ENCODE measurements at regions not wholly inside any gene's neighbourhood (a gene's known extent, or its start where the extent isn't known, plus 50 kb on each side); places are given as distances from the start of the nearest gene placed in this dataset.

DNA sequence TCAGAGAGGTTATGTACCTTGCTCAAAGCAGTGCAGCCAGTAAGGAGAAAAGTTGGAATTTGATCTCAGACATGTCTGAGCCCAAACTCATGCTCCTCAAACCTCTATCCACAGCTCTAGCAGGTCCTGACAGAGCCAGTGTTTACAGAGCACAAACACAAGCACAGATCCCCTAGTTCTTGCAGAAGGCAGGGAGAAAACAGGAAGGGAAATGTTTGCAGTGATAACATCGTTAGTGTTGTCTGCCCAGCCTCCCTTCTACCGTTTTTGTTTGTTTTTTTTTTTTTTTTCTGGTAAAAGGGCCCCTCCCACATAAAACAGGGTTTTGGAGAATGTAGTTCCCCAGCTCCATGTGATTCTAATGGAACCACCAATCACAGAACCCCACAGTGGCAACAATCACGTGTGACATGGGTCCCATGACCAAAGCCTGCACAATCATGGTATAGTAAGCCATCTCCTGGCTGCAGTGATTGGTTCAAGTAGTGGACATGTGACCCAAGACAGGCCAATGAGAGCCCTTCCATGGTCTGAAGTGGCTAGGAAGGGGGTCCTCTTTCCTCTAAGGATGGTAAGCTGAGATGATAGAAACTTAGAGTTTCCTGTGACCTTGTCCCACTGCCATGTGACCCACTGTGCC is 513.4 kb downstream of the MED13L start:
- Mint-ChIP-seq H3K9me3 (no peaks in the 10 kb centered on the region), H3K27ac (no peak overlapping the region; the same call in 1 of the 2 replicates), H3K4me1 (ENCODE audit: low read depth) (peaks cover 53% of the 10 kb centered on the region), H3K4me3 (no peak overlapping the region), H3K36me3 (ENCODE audit: low read depth) (peaks cover 8% of the 10 kb centered on the region), H3K27me3 (ENCODE audit: insufficient read depth) (peaks cover 1% of the 10 kb centered on the region)
- TF ChIP-seq, protein P1, sequence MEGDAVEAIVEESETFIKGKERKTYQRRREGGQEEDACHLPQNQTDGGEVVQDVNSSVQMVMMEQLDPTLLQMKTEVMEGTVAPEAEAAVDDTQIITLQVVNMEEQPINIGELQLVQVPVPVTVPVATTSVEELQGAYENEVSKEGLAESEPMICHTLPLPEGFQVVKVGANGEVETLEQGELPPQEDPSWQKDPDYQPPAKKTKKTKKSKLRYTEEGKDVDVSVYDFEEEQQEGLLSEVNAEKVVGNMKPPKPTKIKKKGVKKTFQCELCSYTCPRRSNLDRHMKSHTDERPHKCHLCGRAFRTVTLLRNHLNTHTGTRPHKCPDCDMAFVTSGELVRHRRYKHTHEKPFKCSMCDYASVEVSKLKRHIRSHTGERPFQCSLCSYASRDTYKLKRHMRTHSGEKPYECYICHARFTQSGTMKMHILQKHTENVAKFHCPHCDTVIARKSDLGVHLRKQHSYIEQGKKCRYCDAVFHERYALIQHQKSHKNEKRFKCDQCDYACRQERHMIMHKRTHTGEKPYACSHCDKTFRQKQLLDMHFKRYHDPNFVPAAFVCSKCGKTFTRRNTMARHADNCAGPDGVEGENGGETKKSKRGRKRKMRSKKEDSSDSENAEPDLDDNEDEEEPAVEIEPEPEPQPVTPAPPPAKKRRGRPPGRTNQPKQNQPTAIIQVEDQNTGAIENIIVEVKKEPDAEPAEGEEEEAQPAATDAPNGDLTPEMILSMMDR (IDR thresholded peaks at IDR 0.05) = no peak
- no peak for DNase-seq

DNA sequence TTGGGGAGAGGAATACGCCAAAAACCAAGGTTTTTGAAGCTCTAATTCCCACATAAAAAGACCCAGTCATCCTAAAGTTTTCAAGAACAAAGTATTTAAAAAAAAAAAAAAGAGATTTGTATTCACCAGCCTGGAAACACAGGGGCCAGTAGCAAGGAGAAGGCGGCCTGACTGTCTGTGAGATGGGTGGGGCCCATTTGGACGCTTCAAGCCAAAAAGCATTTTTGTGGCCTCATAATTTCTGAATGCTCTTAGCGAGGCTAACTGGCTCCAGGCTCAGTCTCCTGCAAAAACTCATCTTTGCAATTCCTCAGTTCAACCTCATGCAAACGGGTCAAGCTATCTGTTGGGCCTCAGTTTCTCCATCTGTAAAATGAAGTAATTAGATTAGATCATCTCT is 514.1 kb downstream of the MED13L start:
- peaks cover 8% of the 10 kb centered on the region for H3K36me3 Mint-ChIP-seq (ENCODE audit: low read depth)
- no peaks in the 10 kb centered on the region for H3K9me3 Mint-ChIP-seq
- DNase-seq = peak; percentile 83

DNA sequence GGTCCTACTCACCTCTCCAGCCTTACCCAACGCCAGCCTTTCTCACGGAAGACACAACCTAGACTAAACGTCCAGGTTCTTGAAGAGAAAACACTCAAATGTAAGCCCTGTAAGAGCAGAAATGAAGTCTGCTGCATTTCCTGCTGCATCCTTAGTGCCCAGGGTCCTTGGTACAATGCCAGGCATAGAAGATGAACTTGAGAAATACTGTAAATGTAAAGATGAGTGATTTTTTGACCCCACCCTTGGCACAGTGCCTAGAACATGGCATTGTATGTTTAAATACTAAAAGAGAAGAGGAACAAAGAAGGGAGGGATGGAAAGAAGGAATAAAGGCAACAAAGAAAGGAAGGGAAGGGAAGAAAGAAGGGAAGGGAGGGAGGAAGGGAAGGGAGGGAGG is 514.6 kb downstream of the MED13L start:
- DNase-seq = no peak
- TF ChIP-seq, protein P1 (IDR thresholded peaks at IDR 0.05) = no peak
- Mint-ChIP-seq H3K27ac (peak overlapping the region; percentile 56; the same call in 1 of the 2 replicates), H3K36me3 (ENCODE audit: low read depth) (peaks cover 8% of the 10 kb centered on the region), H3K9me3 (no peaks in the 10 kb centered on the region), H3K4me1 (ENCODE audit: low read depth) (peaks cover 61% of the 10 kb centered on the region), H3K27me3 (ENCODE audit: insufficient read depth) (peaks cover 1% of the 10 kb centered on the region), H3K4me3 (no peak overlapping the region)

More for the DNA sequence above, 514.1 kb downstream of the MED13L start:
- TF ChIP-seq, protein P1 (IDR thresholded peaks at IDR 0.05) = no peak
- H3K27ac Mint-ChIP-seq = peak overlapping the region; percentile 56; the same call in 1 of the 2 replicates
- H3K4me1 Mint-ChIP-seq (ENCODE audit: low read depth) = peaks cover 57% of the 10 kb centered on the region
- H3K27me3 Mint-ChIP-seq (ENCODE audit: insufficient read depth) = peaks cover 1% of the 10 kb centered on the region
- H3K4me3 Mint-ChIP-seq = no peak overlapping the region

DNA sequence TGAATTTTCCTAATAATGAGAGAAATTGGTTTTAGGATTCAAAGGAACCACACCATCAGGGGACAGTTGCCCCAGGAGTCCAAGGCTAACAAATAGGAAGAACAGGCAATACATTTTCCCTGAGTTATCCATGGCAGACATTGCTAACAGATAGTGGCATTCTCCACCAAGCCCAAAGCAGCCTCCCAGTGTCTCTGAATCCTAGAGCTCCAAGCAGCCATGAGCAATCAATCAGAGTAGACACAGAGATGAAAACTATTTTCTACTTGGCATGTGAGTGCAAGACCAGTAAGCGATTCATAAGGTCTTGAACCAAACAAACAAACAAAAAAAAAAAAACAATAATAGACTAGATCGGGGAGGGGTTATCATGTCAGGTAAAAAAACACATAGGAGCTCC is 515.7 kb downstream of the MED13L start:
- H3K36me3 Mint-ChIP-seq (ENCODE audit: low read depth) = peaks cover 8% of the 10 kb centered on the region
- peak; percentile 45 for DNase-seq
- H3K27me3 Mint-ChIP-seq (ENCODE audit: insufficient read depth) = peaks cover 1% of the 10 kb centered on the region
- TF ChIP-seq, protein P1 (IDR thresholded peaks at IDR 0.05) = no peak
- peaks cover 73% of the 10 kb centered on the region for H3K4me1 Mint-ChIP-seq (ENCODE audit: low read depth)
- H3K9me3 Mint-ChIP-seq = no peaks in the 10 kb centered on the region
- no peak overlapping the region for H3K4me3 Mint-ChIP-seq
- H3K27ac Mint-ChIP-seq = no peak overlapping the region; the same call in 1 of the 2 replicates

DNA sequence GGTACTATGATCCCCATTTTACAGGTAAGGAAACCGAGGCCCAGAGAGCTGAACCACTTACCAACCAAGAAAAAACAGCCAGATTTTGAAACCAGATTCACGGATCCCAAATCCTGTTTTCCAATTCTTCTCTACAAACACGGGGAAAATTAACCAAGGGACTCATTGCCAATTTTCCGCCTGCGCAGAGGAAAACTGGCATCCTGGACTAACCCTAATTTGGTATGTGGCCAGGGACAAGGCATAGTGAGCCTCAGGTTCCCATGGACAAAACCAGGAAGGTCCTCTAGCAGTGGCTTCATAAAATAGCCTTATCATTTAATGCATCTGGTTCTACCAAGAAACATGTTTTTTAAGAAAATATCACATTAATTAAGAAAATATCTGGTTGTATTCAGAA is 517.3 kb downstream of the MED13L start:
- no peak overlapping the region for H3K27ac Mint-ChIP-seq
- H3K4me3 Mint-ChIP-seq = no peak overlapping the region
- H3K4me1 Mint-ChIP-seq (ENCODE audit: low read depth) = peaks cover 88% of the 10 kb centered on the region
- TF ChIP-seq, protein P1 (IDR thresholded peaks at IDR 0.05) = no peak
- DNase-seq = no peak
- peaks cover 1% of the 10 kb centered on the region for H3K27me3 Mint-ChIP-seq (ENCODE audit: insufficient read depth)
- H3K36me3 Mint-ChIP-seq (ENCODE audit: low read depth) = peaks cover 8% of the 10 kb centered on the region
- no peaks in the 10 kb centered on the region for H3K9me3 Mint-ChIP-seq
